GM12865 (cell line): ENCODE measurements at regions not wholly inside any gene's neighbourhood (a gene's known extent, or its start where the extent isn't known, plus 50 kb on each side); places are given as distances from the start of the nearest gene placed in this dataset.

Experiments
- DNase-seq: peaks from one replicate; pipeline ENCODE4 v3.0.0; 2010; ENCODE audit warnings: low read depth
- H3K4me3 ChIP-seq: 2 replicates; pipeline ENCODE4 v1.5.1; 2011; ENCODE audit warnings: mild to moderate bottlenecking, low read depth, low read length, control low read depth
- TF ChIP-seq, protein P1 (sequence below): IDR thresholded peaks from 2 replicates; pipeline ENCODE4 v1.5.1; 2011; ENCODE audit warnings: low read length, control low read depth, low read depth, inconsistent platforms; ENCODE audit not compliant: insufficient read depth; ENCODE audit errors: missing control alignments

DNA sequence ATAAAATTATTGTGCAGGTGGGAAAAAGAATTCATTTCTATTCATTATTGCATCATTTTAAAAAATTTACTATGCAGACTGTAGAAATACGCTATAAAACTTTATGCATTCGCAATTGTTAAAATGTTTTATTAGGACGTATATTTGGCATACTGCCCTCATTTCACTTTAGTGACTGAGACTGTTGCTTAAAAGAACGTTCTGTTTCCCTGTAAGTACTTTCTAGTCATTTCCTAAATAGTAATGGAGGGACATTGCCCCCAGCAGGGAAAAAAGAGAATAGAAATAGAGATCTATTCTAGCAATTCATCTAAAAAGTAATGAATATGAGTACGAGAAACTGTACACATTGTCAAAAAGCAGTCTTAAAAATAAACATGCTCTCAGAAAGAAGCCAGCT lies 1295.8 kb upstream of the TENM3 start:
- no peak overlapping the region for H3K4me3 ChIP-seq
- DNase-seq, result no peak
- TF ChIP-seq, protein P1, sequence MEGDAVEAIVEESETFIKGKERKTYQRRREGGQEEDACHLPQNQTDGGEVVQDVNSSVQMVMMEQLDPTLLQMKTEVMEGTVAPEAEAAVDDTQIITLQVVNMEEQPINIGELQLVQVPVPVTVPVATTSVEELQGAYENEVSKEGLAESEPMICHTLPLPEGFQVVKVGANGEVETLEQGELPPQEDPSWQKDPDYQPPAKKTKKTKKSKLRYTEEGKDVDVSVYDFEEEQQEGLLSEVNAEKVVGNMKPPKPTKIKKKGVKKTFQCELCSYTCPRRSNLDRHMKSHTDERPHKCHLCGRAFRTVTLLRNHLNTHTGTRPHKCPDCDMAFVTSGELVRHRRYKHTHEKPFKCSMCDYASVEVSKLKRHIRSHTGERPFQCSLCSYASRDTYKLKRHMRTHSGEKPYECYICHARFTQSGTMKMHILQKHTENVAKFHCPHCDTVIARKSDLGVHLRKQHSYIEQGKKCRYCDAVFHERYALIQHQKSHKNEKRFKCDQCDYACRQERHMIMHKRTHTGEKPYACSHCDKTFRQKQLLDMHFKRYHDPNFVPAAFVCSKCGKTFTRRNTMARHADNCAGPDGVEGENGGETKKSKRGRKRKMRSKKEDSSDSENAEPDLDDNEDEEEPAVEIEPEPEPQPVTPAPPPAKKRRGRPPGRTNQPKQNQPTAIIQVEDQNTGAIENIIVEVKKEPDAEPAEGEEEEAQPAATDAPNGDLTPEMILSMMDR, result no peak

DNA sequence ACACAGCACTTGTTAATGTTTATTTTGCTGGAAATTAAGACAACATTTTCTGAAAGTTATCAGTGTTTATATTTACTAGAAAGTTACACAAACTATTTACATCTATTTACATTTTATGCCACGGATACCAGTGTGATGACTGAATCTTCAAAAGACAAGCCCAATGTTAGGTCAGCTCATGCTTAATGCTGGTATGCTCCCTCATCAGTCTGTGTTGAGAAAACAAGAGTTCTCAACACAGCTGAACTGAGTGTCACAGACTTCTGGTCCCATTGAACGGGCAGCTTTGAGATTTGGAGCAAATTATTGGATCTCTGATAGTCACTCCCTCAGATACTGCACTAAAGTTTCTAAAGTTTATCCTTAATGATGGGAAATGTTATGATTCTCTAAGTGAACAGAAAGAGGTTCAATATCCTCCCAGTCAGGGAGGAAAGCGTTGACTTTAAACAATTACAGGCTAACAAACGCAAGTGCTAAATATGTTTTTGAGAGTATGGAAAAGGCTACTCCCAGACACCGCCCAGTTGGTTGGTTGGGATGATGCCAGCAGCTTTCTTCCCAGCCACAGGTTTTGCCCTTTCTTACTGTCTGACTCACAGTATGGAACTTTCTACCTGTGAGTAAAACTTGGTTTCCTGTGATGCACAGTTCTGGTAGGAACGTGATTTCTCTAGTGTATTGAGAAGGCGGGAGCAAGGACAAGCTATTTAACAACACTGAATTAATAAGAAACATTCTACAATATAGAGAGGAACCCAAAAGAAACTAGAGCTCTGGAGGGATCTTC lies 1293.6 kb upstream of the TENM3 start:
- no peak overlapping the region for H3K4me3 ChIP-seq
- TF ChIP-seq, protein P1, result no peak
- no peak for DNase-seq

DNA sequence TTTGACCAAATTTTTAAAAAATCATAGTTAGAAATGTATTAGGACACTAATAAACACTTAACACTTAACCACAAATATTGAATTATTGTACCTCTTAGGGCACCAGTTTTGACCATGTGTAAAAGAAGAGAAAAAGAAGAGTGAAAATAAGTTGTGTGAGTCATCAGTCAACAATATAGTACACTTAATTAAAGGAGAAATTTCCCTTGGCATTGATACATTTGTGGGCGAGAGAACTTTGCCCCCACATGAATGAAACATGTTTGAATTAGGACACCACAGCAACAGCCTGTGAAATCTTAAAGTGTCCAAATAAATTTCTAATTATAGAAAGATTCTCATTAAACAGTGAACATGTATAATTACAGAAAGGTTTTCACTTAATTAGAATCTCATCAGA lies 1292.8 kb upstream of the TENM3 start:
- TF ChIP-seq, protein P1, result no peak
- no peak for DNase-seq

DNA sequence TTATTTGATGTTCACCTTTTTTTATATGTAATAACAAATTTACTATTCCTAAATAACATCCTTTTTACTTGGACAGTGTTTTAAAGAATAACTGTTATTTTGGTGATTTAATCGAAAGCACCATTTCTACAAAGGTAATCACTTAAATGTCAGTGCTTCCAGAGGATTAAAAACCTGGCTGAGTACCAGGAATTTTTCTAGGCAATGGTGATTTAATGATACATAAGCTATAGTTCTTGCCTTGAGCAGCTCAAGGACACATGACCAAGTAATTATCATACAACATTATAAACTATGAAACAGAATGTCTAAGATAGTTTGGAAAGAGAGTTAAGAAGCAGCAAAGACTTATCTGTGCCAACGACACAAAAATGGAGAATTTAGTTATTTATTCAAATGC lies 1291.9 kb upstream of the TENM3 start:
- TF ChIP-seq, protein P1, result no peak
- H3K4me3 ChIP-seq, result no peak overlapping the region
- DNase-seq, result no peak

More for the DNA sequence above, 1292.8 kb upstream of the TENM3 start:
- no peak overlapping the region for H3K4me3 ChIP-seq

DNA sequence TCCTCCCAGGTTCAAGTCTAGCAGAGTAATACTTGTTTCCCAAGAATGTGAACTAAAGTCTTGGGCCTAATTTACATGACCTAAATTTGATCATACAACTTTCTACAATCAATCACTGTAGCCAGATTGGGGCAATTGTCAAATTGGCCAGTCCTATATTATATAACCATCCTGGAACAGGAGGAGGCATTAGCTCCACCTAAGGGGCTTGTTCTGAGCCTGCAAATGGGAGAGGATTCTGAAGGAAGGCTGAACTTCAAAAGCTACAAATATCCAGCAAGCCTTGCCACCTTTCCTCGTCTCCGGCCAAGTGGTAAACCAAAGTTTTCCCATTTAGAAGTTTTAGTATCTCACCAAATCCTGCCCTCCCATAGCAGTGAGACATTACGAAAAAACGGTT lies 1289.6 kb upstream of the TENM3 start:
- H3K4me3 ChIP-seq, result no peak overlapping the region
- TF ChIP-seq, protein P1, result peak; percentile 4
- DNase-seq, result no peak

DNA sequence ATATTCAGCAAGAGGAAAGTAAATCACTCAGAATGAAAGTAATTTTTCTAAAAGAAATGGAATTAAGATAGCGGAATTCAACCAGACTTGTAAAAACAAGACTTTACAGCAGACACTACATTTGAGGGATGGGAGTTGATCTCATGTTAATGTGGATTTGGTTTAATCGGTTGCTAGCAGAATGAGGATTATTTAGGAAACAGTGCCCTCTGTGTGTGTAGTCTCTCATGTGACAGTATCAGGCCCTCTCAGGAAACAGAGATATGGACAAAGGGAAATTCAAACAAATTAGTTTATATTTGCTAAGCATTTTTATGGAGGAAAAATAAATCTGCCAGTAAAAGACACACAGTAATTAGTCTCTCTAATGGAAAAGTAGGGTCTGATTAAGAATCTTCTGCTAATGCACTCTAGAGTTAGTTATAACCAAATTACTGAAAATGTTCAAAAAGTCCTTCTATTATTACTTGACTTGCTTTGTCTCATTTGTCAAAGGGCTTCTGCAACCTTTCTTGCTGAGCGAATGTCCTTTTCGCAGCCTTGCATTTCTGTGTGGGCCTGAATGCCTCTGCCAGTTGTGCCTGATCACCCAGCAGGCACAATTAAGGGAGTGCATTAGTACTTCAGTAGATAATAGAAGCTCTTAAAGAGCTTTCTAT lies 1282.3 kb upstream of the TENM3 start:
- H3K4me3 ChIP-seq, result no peak overlapping the region
- DNase-seq, result no peak
- TF ChIP-seq, protein P1, result no peak
